ENCODE measurements at regions not wholly inside any gene's neighbourhood (a gene's known extent, or its start where the extent isn't known, plus 50 kb on each side); places are given as distances from the start of the nearest gene placed in this dataset.

DNA sequence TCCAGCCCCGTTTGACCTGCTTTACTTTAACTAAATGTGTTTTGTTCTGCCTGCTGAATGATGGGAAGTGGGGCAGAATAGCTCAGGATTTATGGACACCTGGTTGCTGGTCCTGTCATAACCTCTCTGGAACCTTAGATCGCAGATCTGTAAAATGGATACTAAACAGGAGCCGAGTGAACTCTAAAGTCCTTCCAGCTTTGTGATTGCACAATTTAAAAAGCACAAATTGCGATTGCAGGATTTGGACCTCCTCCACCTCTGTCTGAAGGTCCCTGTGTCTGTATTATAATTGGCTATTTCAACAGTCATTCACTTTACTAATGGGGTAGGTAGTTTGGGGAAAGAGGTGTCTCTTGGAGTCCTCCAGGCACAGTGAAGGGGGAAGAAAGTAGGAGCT lies 220.4 kb downstream of the LY86 start:
- POLR2A ChIA-PET = no interaction called here
- CTCF ChIA-PET = interaction anchor here (1.4 kb wide), 1 partner anchor 9 kb away, joined by 4 read pairs; no protein-coding TSS in a partner anchor
- TF ChIP-seq, protein P1, sequence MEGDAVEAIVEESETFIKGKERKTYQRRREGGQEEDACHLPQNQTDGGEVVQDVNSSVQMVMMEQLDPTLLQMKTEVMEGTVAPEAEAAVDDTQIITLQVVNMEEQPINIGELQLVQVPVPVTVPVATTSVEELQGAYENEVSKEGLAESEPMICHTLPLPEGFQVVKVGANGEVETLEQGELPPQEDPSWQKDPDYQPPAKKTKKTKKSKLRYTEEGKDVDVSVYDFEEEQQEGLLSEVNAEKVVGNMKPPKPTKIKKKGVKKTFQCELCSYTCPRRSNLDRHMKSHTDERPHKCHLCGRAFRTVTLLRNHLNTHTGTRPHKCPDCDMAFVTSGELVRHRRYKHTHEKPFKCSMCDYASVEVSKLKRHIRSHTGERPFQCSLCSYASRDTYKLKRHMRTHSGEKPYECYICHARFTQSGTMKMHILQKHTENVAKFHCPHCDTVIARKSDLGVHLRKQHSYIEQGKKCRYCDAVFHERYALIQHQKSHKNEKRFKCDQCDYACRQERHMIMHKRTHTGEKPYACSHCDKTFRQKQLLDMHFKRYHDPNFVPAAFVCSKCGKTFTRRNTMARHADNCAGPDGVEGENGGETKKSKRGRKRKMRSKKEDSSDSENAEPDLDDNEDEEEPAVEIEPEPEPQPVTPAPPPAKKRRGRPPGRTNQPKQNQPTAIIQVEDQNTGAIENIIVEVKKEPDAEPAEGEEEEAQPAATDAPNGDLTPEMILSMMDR (IDR thresholded peaks at IDR 0.05; ENCODE audit: insufficient read depth, low read length, missing control alignments) = no peak
- H3K4me3 ChIP-seq (ENCODE audit: low read depth, low read length) = no peak overlapping the region
- no peak for DNase-seq (ENCODE audit: low read depth, low spot score)

DNA sequence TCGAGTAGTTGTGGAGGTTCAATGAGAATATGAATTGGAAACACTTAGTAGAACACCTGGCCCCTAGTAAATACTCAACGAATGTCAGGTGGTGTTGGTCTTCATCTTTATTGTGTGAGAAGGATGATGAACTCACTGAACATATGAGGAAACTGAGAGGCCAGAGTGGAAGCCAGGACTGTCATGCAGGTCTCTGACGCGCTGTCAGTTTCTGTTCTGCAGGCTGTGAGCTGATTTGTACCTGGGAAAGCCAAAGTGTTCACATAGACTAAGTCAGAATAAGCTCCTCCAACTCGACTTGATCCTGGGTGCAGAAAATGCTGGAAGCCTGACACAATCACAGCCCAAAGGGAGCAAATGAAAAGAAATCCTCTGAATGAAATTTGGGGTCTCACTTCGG lies 222.2 kb downstream of the LY86 start:
- peak overlapping the region; percentile 37 for H3K4me3 ChIP-seq (ENCODE audit: low read depth, low read length)
- CTCF ChIA-PET = interaction anchor here (1.1 kb wide), 1 partner anchor 11 kb away, joined by 3 read pairs; no protein-coding TSS in a partner anchor
- no peak for DNase-seq (ENCODE audit: low read depth, low spot score)
- POLR2A ChIA-PET = no interaction called here
- TF ChIP-seq, protein P1 (IDR thresholded peaks at IDR 0.05; ENCODE audit: insufficient read depth, low read length, missing control alignments) = no peak

DNA sequence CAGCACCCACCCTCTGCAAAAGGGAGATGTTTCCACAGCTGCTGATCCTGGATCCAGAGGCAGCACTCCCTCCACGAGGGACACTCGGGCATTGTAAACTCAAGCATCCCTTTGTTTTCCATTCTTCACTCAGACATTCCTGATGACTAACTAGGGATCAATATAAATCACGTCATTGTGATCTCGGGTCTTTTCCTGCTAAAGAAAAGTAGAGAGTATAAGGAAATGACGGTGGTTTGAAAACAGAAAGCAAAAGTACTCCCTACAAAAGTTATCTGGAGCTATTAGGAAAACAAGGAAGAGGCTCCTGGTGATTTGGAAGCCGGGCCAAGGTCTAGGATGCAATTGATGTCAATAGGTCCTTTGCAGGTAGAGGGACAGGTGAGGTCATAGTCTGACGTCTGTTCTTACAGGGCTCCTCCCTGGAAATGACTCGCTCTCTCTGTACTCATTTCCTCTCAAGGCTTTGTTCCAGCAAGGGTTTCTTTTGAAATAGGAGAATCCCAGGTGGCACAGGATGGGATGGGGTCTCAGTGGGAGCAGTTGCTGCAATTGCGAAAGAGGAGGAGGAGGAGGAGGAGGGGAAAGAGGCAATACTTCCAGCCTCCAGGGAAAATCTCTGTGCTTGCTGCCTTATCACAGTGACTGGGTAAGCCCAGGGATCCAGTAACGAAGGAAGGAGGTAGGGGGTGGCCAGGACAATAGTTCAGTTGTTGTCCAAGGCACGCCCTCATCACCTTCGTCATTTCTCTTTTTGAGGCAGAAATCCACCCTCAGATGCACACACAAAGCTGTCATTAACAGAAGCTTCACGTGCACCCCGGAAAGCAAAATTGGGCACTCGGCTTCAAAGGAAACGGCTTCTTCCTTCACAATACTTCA lies 222.8 kb downstream of the LY86 start:
- DNase-seq (ENCODE audit: low read depth, low spot score) = no peak
- ChIA-PET CTCF (interaction anchor here (1.1 kb wide), 1 partner anchor 10 kb away, joined by 3 read pairs; no protein-coding TSS in a partner anchor), POLR2A (no interaction called here)
- TF ChIP-seq, protein P1 (IDR thresholded peaks at IDR 0.05; ENCODE audit: insufficient read depth, low read length, missing control alignments) = no peak
- H3K4me3 ChIP-seq (ENCODE audit: low read depth, low read length) = peak overlapping the region; percentile 37

DNA sequence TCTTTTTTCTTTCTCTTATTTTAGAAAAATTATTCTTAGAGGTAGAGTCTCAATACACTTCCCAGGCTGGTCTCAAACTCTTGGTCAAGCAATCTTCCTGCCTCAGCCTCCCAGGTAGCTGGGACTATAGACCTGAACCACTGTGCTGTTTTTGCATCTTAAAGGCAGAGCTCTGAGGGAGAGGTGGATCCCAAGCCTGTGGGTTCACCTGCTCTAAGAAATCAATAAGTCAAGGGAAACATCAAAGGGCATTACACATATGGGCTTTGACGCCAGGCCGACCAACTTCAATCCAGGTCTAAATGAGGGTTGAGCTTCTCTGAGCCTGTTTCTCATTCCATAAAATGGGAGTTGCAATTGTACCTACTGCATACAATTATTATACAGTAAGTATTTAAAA lies 223.9 kb downstream of the LY86 start:
- no peak overlapping the region for H3K4me3 ChIP-seq (ENCODE audit: low read depth, low read length)
- no peak for DNase-seq (ENCODE audit: low read depth, low spot score)
- ChIA-PET CTCF (no interaction called here), POLR2A (no interaction called here)
- TF ChIP-seq, protein P1 (IDR thresholded peaks at IDR 0.05; ENCODE audit: insufficient read depth, low read length, missing control alignments) = no peak

DNA sequence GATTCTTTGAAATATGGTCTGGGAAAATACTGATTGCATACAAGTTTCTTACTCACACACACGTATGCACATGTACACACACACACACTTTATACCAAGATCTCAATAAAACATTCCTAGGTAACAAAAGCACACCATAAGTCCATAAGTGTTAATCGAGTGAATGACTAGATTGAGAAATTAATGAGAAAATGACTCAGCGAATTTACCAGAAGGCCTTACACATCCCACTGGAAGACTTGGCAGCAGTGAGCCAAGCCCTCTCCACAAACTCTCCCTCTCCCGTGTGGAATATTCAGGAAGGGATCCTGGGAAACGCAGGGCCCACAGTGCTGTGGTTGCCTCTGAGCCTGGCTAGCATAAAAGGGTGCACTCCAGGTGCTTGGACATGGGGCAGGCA lies 227.2 kb downstream of the LY86 start:
- ChIA-PET CTCF (no interaction called here), POLR2A (no interaction called here)
- TF ChIP-seq, protein P1 (IDR thresholded peaks at IDR 0.05; ENCODE audit: insufficient read depth, low read length, missing control alignments) = no peak
- DNase-seq (ENCODE audit: low read depth, low spot score) = no peak
- no peak overlapping the region for H3K4me3 ChIP-seq (ENCODE audit: low read depth, low read length)

DNA sequence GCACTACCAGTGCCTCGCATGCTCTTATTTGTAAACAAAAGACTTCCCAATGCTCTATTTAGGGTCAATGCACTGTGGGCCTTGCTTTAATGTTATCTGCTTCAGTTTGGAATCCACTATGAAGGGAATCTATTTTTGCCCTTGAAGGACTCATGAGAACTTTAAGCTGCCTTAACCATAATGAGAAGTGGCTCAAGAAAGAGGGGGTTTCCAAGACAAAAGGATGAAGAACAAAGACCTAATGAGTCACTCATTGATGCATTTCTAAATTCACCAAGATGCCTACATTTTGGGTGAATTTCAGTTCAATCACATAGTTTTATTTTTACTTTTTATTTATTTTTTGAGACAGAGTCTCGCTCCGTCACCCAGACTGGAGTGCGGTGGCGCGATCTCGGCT lies 228.2 kb downstream of the LY86 start:
- TF ChIP-seq, protein P1 (IDR thresholded peaks at IDR 0.05; ENCODE audit: insufficient read depth, low read length, missing control alignments) = no peak
- ChIA-PET CTCF (interaction anchor here (0.6 kb wide), 1 partner anchor 35 kb away, joined by 3 read pairs; no protein-coding TSS in a partner anchor), POLR2A (no interaction called here)
- DNase-seq (ENCODE audit: low read depth, low spot score) = no peak
- H3K4me3 ChIP-seq (ENCODE audit: low read depth, low read length) = no peak overlapping the region

Measured in AG04449 (cell line).